SU-DHL-6 (cell line): ENCODE measurements at regions not wholly inside any gene's neighbourhood (a gene's known extent, or its start where the extent isn't known, plus 50 kb on each side); places are given as distances from the start of the nearest gene placed in this dataset.

Experiments used
- H2AFZ ChIP-seq: fragments of 200-600 bp; sonication (generic); 2 replicates; pipeline ENCODE4 v1.6.1; 2014; ENCODE audit warnings: low read depth, mild to moderate bottlenecking, moderate library complexity, mixed read lengths, antibody characterized with exemption, low read length; ENCODE audit not compliant: severe bottlenecking
- H3F3A ChIP-seq: fragments of 200-600 bp; shearing (Covaris generic); 2 replicates; pipeline ENCODE4 v1.6.0; 2016; ENCODE audit warnings: antibody characterized with exemption, mild to moderate bottlenecking; ENCODE audit not compliant: insufficient read depth
- H3K27ac ChIP-seq: fragments of 200-600 bp; sonication (generic); 2 replicates; pipeline ENCODE4 v1.5.1; 2016; ENCODE audit warnings: low read depth, mild to moderate bottlenecking, low read length, moderate library complexity, mixed read lengths
- H3K27me3 ChIP-seq: fragments of 200-600 bp; sonication (generic), shearing (Covaris generic); 2 replicates; pipeline ENCODE4 v1.6.0; 2014; ENCODE audit warnings: mild to moderate bottlenecking, low read length
- H3K36me3 ChIP-seq: fragments of 200-600 bp; sonication (generic); 2 replicates; pipeline ENCODE4 v1.6.1; 2014; ENCODE audit warnings: mild to moderate bottlenecking, low read length, mixed read lengths
- H3K4me2 ChIP-seq: fragments of 300-600, 200-600 bp; shearing (Covaris generic), sonication (generic); 2 replicates; pipeline ENCODE4 v1.6.0; 2014; ENCODE audit warnings: low read length, low read depth, mild to moderate bottlenecking; ENCODE audit not compliant: poor library complexity, severe bottlenecking
- H3K4me3 ChIP-seq: fragments of 200-600 bp; sonication (generic); 2 replicates; pipeline ENCODE4 v1.5.1; 2014; ENCODE audit warnings: antibody characterized with exemption, low read length, mild to moderate bottlenecking, mixed read lengths; ENCODE audit not compliant: insufficient read depth, poor library complexity, severe bottlenecking
- H3K79me2 ChIP-seq: fragments of 200-600 bp; sonication (generic); 2 replicates; pipeline ENCODE4 v1.6.1; 2014; ENCODE audit warnings: mild to moderate bottlenecking, low read length, moderate library complexity; ENCODE audit not compliant: insufficient read depth
- H3K9ac ChIP-seq: fragments of 200-600 bp; sonication (generic); 2 replicates; pipeline ENCODE4 v1.7.0; 2014; ENCODE audit warnings: mild to moderate bottlenecking, low read length
- H3K9me2 ChIP-seq: fragments of 200-600 bp; sonication (generic); replicated peaks from 2 replicates; pipeline ENCODE4 v1.6.1; 2014; ENCODE audit warnings: low read length; ENCODE audit not compliant: insufficient read depth
- H3K9me3 ChIP-seq: fragments of 200-600 bp; sonication (generic); 2 replicates; pipeline ENCODE4 v1.6.1; 2014; ENCODE audit warnings: low read length, mixed read lengths; ENCODE audit not compliant: insufficient read depth
- H4K20me1 ChIP-seq: fragments of 200-600 bp; sonication (generic); 2 replicates; pipeline ENCODE4 v1.6.1; 2014; ENCODE audit warnings: low read depth, mild to moderate bottlenecking, antibody characterized with exemption, low read length, moderate library complexity, mixed read lengths
- CTCF ChIP-seq: fragments of 200-600 bp; sonication (generic); IDR thresholded peaks from one replicate; pipeline ENCODE4 v1.5.1; 2017; ENCODE audit warnings: antibody characterized with exemption, mild to moderate bottlenecking, low read length, moderate library complexity; ENCODE audit not compliant: insufficient read depth, poor library complexity, severe bottlenecking
- EZH2phosphoT487 ChIP-seq: fragments of 200-600 bp; sonication (generic), shearing (Covaris generic); conservative IDR thresholded peaks from 2 replicates; pipeline ENCODE4 v1.6.1; 2018; ENCODE audit warnings: mild to moderate bottlenecking, antibody characterized with exemption, low read length, moderate library complexity, mixed read lengths

DNA sequence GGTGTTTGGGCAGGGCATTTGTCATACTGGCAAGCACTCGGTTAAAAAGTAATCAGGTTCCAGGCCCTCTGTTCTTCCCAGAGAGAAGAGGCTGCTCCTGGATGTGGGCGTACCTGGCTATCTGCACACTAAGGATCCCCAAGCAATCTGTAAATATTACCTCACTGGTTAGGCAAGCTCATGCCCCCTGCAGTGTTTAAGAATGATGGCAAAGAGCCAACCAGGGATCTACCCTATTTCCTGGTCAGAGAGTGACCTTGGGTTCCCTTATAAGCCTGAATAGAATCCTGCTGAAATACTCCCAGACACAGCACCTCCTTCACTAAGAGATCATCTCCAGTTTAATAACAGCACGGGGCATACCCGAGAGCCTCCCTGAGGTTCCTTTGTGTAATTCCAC is 181.2 kb downstream of the PIK3R1 start:
- Histone ChIP-seq H3K4me2 (no peak overlapping the region), H2AFZ (no peak overlapping the region), H3K27ac (no peak overlapping the region), H3K79me2 (no peaks in the 10 kb centered on the region), H3F3A (no peaks in the 10 kb centered on the region), H3K9ac (no peak overlapping the region), H3K9me2 (no peaks in the 10 kb centered on the region), H3K36me3 (no peaks in the 10 kb centered on the region), H3K4me3 (no peak overlapping the region), H3K27me3 (no peaks in the 10 kb centered on the region), H4K20me1 (no peaks in the 10 kb centered on the region), H3K9me3 (no peaks in the 10 kb centered on the region)
- no peak for TF ChIP-seq CTCF
- TF ChIP-seq EZH2phosphoT487: no peak

- no peaks in the 10 kb centered on the region for H3K27me3 ChIP-seq
- no peaks in the 10 kb centered on the region for H3K9me2 ChIP-seq
- no peak overlapping the region for H3K27ac ChIP-seq
- H3K9ac ChIP-seq: no peak overlapping the region
- TF ChIP-seq EZH2phosphoT487 (no peak), CTCF (no peak)
- H3F3A ChIP-seq: no peaks in the 10 kb centered on the region
- H3K36me3 ChIP-seq: no peaks in the 10 kb centered on the region
- H3K79me2 ChIP-seq: no peaks in the 10 kb centered on the region
- no peak overlapping the region for H3K4me2 ChIP-seq
- H2AFZ ChIP-seq: no peak overlapping the region
- no peaks in the 10 kb centered on the region for H4K20me1 ChIP-seq
- H3K4me3 ChIP-seq: no peak overlapping the region
- H3K9me3 ChIP-seq: no peaks in the 10 kb centered on the region
These were observed 182.7 kb downstream of the PIK3R1 start for GRCh38 chr5:68398146-68398812.

GRCh38 chr5:68403301-68403700 is 187.7 kb downstream of the PIK3R1 start:
- H3K27me3 ChIP-seq: no peaks in the 10 kb centered on the region
- no peak overlapping the region for H3K4me3 ChIP-seq
- no peaks in the 10 kb centered on the region for H3K9me2 ChIP-seq
- no peak overlapping the region for H2AFZ ChIP-seq
- no peaks in the 10 kb centered on the region for H3K36me3 ChIP-seq
- TF ChIP-seq CTCF (no peak), EZH2phosphoT487 (no peak)
- H3K27ac ChIP-seq: no peak overlapping the region
- H3K4me2 ChIP-seq: no peak overlapping the region
- no peaks in the 10 kb centered on the region for H3K9me3 ChIP-seq
- H3K79me2 ChIP-seq: no peaks in the 10 kb centered on the region
- no peaks in the 10 kb centered on the region for H3F3A ChIP-seq
- no peak overlapping the region for H3K9ac ChIP-seq
- no peaks in the 10 kb centered on the region for H4K20me1 ChIP-seq
